GM19043 (cell line): ENCODE measurements at regions not wholly inside any gene's neighbourhood (a gene's known extent, or its start where the extent isn't known, plus 50 kb on each side); places are given as distances from the start of the nearest gene placed in this dataset.
"Not testable (repeated sequence)": the region's sequence is repeated elsewhere in the genome, so short reads cannot be mapped to it uniquely, and the experiment has no call there.

ENCODE experiments used
- ATAC-seq: cut with Tn5 transposase; IDR thresholded peaks from one replicate; pipeline ENCODE4 v1.9.1; 2021; ENCODE audit warnings: low read depth; ENCODE audit not compliant: unreplicated experiment

- no peak for ATAC-seq
These were observed 1154.7 kb upstream of the ADGRL2 start for GRCh38 chr1:80646053-80646452.

DNA sequence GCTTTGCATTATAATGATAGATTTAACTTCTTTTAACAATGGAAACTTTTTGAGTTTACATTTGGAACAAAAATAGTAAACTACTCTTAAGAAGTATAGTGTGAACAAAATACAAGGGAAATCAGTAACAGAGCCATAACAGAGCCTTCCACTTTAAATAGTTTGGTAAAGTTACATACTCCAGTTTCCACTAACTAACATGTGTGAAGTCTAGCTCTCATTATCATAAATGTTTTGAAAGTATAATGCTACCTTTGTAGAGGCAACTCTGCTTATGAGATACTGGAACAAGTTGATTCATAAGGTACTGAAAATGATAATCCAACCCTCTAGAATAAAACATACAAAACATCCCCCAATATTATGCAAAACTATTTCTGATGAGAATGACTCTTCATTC is 1155.1 kb upstream of the ADGRL2 start:
- no peak for ATAC-seq

DNA sequence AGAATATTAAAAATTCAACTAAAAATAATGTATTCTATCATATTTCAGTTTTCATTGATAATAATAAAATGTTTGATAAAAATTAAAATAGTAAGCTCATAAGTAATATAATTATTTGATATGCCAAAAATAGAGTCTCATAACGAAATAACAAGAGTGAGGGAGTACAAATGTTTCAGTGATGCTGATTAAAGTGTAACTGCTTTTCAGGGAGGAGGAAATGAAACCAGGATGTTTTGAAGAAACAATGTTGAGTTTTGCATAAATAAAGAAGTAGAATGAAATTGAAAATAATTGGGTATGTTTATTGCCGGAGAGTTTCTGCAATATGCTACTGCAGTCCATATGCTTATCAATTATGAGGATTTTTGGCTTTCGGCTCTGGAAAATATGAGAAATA is 1159.8 kb upstream of the ADGRL2 start:
- peak; percentile 43 for ATAC-seq

- peak; percentile 94 for ATAC-seq
These were observed 1160.8 kb upstream of the ADGRL2 start for GRCh38 chr1:80639777-80640533.

DNA sequence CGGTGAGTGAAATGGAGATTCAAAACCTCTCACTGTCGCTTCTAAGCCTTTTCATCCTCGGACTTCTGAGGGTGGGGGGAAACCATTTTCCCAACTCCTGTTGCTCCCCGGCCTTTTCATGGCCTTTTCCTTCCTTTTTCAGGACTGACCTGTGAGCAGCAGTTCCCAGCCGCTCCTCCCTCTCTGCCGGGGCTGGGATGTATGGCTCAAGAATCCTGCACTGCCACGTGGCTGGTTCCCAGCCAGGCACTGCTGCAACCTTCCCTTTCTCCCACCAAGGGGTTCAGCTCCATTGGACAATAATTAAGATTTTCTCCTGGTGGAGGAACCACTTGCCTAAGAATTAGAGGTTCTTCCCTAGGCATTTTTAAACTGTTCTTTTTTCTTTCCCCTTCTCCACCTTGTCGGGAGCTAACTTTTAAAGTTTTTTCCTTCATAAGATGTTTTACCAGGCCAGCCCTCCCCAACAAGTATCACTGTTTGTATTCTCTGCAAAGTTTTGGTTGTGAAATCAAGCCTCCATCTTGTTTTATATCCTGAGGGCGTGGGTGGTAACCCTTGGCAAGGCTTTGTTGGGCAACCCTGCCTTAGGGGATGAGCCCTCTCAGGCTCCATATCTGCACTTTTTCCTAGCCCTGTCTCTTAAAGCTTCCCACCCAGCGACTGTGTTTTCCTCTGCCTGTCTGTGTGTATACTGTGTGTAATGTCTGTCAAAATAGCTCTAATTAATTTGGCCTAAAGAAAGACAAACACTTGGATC is 1166.6 kb upstream of the ADGRL2 start:
- no peak for ATAC-seq

- ATAC-seq = no peak
These were observed 1168.5 kb upstream of the ADGRL2 start for GRCh38 chr1:80632284-80632683.

DNA sequence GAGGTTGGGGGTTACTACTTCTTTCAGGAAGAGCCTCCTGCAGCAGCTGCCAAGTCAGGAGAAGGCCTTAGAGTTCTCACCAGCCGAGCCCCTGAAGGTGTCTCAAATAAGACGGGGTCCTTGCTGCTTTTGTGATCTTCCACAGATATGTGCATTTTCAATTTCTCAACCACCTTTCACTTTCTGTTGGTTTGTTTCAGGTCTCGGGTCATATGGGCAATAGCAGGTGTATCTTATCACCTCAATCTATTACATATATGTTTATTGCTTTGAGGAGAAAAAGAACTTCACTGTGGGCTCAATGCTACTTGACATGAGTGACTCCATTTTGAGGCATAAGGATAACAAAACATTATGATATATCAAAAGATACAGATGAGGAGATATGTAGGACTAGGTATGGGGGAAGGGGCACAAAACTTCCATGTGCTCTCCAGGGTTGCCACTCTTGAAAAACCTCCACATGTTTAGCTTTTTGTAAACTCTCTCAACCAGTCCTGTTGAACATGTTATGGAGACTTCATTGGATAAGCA is 1171.4 kb upstream of the ADGRL2 start:
- peak; percentile 48 for ATAC-seq

DNA sequence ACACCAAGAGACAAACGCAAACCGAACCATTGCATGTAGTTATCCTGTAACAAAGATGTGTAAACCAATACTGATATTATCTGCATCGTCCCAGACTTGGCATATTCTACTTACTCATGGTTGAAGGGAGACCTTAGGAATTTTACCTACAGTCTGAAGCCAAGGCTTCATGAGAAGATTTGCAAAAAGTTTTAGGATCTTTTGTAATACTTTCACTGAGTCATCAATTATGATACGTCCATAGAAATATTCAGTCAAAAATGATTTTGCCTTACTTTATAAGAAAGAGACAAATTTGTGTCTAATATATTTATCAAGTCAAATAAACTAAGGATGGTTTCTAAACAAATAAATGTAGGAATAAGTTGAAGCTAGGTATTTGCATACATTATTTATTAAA is 1176.1 kb upstream of the ADGRL2 start:
- ATAC-seq = no peak

GRCh38 chr1:80607064-80607463 is 1193.7 kb upstream of the ADGRL2 start:
- no peak for ATAC-seq

GRCh38 chr1:80594013-80594412 is 1206.7 kb upstream of the ADGRL2 start:
- no peak for ATAC-seq

- no peak for ATAC-seq
These were observed 1207.5 kb upstream of the ADGRL2 start for GRCh38 chr1:80593197-80593596.

- no peak for ATAC-seq
These were observed 1217.8 kb upstream of the ADGRL2 start for GRCh38 chr1:80582980-80583379.

- ATAC-seq = no peak
These were observed 1221.7 kb upstream of the ADGRL2 start for GRCh38 chr1:80579055-80579454.

- no peak for ATAC-seq
These were observed 1233.9 kb upstream of the ADGRL2 start for GRCh38 chr1:80566867-80567266.

DNA sequence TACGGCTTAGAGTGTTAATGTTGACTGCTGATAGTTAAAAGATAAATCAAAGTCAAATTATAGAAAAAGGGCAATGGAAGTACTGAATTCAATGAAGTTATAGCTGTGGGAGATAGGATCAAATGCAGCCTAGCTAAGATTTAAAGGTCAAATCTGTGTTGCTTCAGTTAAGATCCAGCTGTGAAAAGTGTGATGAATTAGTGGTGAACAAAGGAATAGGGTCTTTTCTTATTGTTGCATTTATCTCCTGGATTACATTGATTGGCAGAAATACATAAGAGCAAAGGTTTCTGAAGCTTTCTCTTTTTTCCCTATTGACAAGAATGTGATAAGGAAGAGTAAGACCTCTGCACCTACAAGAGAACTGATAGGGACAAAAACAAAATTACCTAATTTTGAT is 1234.6 kb upstream of the ADGRL2 start:
- ATAC-seq = no peak

GRCh38 chr1:80565406-80565805 is 1235.3 kb upstream of the ADGRL2 start:
- ATAC-seq = no peak

DNA sequence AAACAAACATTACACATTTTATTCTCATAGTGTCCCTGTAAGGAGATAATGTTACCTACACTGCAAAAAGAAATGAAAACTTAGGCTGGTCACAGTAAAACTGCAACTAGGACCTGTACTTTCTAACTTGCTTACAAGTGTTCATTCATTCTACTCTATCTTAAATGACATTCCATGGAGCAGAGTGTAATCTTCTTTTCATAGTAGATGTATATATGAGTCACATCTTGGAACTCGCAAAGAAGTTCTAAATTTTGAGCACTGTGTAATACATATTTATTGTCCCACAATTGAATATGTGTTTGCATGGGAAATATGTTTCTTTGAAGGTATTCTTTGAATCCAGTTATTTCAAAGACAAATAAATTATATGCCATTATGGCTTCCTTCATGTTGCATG is 1258.5 kb upstream of the ADGRL2 start:
- ATAC-seq = no peak

DNA sequence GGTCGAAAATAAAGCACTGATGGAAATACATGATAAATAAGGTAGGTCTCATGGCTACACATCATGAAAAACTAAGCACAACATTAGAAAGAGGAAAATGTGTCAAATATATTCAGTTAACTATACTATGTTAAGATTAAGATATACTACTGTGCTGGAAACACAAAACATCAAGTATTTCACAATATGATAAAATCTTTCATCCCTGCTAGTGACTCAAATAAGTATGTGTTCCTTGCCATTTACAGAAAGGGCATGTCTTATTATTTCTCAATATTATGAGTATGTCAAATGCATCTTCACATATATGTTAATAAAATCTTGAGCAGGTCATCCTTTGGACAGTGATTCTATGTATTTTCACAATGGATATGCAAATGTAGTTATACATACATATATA is 1260.1 kb upstream of the ADGRL2 start:
- ATAC-seq = no peak

GRCh38 chr1:80540149-80540548 is 1260.6 kb upstream of the ADGRL2 start:
- ATAC-seq = no peak

GRCh38 chr1:80539298-80539697 is 1261.4 kb upstream of the ADGRL2 start:
- not testable (repeated sequence) for ATAC-seq

GRCh38 chr1:80536461-80536860 is 1264.3 kb upstream of the ADGRL2 start:
- no peak for ATAC-seq

DNA sequence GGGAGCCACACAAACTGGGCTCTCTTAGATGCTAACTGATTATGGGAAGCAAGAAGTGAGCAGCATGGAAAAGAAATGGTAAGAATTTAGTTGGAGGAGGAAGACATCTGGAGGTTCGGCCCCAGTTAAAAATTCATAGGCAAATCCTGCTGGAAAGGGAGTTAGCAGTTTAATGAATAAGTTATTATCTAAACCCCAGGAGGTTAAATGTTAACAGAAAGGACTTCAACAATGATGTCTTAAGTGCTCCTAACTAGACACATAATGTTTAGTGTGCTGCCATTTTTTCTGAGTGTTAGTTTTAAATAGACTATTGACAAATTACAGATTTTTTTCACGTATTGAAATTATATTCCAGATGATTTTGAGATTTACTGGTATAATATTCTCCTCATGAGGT is 1265.3 kb upstream of the ADGRL2 start:
- ATAC-seq = no peak
